Stomach (tissue), 4 donors: ENCODE measurements at regions not wholly inside any gene's neighbourhood (a gene's known extent, or its start where the extent isn't known, plus 50 kb on each side); places are given as distances from the start of the nearest gene placed in this dataset.

Experiments used
- CTCF ChIP-seq, 7 experiments: fragments of 450-650 bp in 4 of 7; fragments of 200-600 bp in 3 of 7; sonication (generic) in 3 of 7; IDR thresholded peaks; one replicate each; pipeline ENCODE4 v1.5.1; 2016 to 2019; ENCODE audit warnings: antibody characterized with exemption in 7 of 7, control low read depth in 2 of 7, mild to moderate bottlenecking in 1 of 7
- POLR2AphosphoS5 ChIP-seq, 3 donors: sonication (generic); formaldehyde crosslinking; IDR thresholded peaks; one replicate each; pipeline ENCODE4 v1.6.1; 2016; ENCODE audit warnings: antibody characterized with exemption in 3 of 3

DNA sequence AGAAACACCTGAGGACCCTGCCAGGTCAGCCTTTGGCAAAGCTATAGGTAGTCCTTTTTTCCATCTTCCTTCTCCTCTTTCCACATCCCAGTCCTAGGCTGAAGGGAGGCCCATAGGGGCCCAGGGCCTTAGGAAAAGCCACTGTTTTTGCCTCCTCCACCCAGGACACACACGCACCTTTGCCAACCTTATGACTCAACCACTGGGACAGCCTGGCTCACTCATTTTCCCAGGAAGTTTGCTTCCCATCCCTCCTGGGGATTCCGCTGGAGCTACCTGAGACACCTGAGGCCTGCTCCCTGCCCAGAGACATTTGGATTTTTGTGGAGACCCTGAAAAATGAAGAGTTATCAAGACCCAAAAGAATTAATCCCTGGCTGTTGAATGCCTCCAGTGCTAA lies 273.4 kb upstream of the SIX2 start:
- no peak for TF ChIP-seq POLR2AphosphoS5 (IDR thresholded peaks at IDR 0.05)
- TF ChIP-seq CTCF (IDR thresholded peaks at IDR 0.05), result no peak
